ENCODE measurements at regions not wholly inside any gene's neighbourhood (a gene's known extent, or its start where the extent isn't known, plus 50 kb on each side); places are given as distances from the start of the nearest gene placed in this dataset.

- WGBS, 4 donors, result 77 to 94% (median 86%) methylated on average over 3 of the region's 3 CpGs
- Histone ChIP-seq H3K4me3 (no peak overlapping the region), H3K9me3 (replicated peaks in 1 of 3) (no peaks in the 10 kb centered on the region), H3K27ac (no peak overlapping the region), H3K4me1 (replicated peaks in 1 of 2) (no peaks in the 10 kb centered on the region), H3K36me3 (replicated peaks in 1 of 2) (no peaks in the 10 kb centered on the region), H3K27me3 (no peaks in the 10 kb centered on the region)
- TF ChIP-seq POLR2A (IDR thresholded peaks at IDR 0.05) (no peak), CTCF (IDR thresholded peaks at IDR 0.05) (no peak)
- intact Hi-C loops (cut with DNase I), result no loop called here
- no peak for DNase-seq
Measured at GRCh38 chr3:184636741-184637316, 75.0 kb downstream of the MAGEF1 start.

GRCh38 chr3:184635774-184636173 is 74.2 kb downstream of the EPHB3 start:
- H3K4me1 ChIP-seq (replicated peaks in 1 of 2), result no peaks in the 10 kb centered on the region
- DNase-seq, result no peak
- H3K9me3 ChIP-seq (replicated peaks in 1 of 3), result no peaks in the 10 kb centered on the region
- no peak overlapping the region for H3K4me3 ChIP-seq
- no peaks in the 10 kb centered on the region for H3K36me3 ChIP-seq (replicated peaks in 1 of 2)
- TF ChIP-seq POLR2A (IDR thresholded peaks at IDR 0.05) (no peak), CTCF (IDR thresholded peaks at IDR 0.05) (no peak)
- H3K27me3 ChIP-seq, result no peaks in the 10 kb centered on the region
- H3K27ac ChIP-seq, result no peak overlapping the region
- 77 to 88% (median 85%) methylated on average over 9 to 13 of the region's 13 CpGs for WGBS, 4 donors
- intact Hi-C loops (cut with DNase I), result no loop called here

GRCh38 chr3:184635126-184635525 is 73.5 kb downstream of the EPHB3 start:
- Histone ChIP-seq H3K4me1 (replicated peaks in 1 of 2) (no peaks in the 10 kb centered on the region), H3K9me3 (replicated peaks in 1 of 3) (no peaks in the 10 kb centered on the region), H3K27ac (no peak overlapping the region), H3K36me3 (replicated peaks in 1 of 2) (no peaks in the 10 kb centered on the region), H3K4me3 (no peak overlapping the region), H3K27me3 (no peaks in the 10 kb centered on the region)
- intact Hi-C loops (cut with DNase I), result no loop called here
- TF ChIP-seq CTCF (IDR thresholded peaks at IDR 0.05), result no peak
- no peak for TF ChIP-seq POLR2A (IDR thresholded peaks at IDR 0.05)
- WGBS, 4 donors, result 55 to 62% (median 59%) methylated on average over 8 of the region's 8 CpGs
- no peak for DNase-seq

GRCh38 chr3:184633237-184633579 is 71.6 kb downstream of the EPHB3 start:
- H3K27me3 ChIP-seq, result no peaks in the 10 kb centered on the region
- DNase-seq, result no peak
- 59 to 87% (median 76%) methylated on average over 4 to 5 of the region's 5 CpGs for WGBS, 4 donors
- no peak for TF ChIP-seq POLR2A (IDR thresholded peaks at IDR 0.05)
- no peak for TF ChIP-seq CTCF (IDR thresholded peaks at IDR 0.05)
- no peaks in the 10 kb centered on the region for H3K36me3 ChIP-seq (replicated peaks in 1 of 2)
- H3K4me1 ChIP-seq (replicated peaks in 1 of 2), result no peaks in the 10 kb centered on the region
- intact Hi-C loops (cut with DNase I), result no loop called here
- no peak overlapping the region for H3K4me3 ChIP-seq
- no peak overlapping the region for H3K27ac ChIP-seq
- no peaks in the 10 kb centered on the region for H3K9me3 ChIP-seq (replicated peaks in 1 of 3)

Data from adrenal gland (tissue), 9 donors.